Upper lobe of right lung (tissue), 1 donor: ENCODE measurements at regions not wholly inside any gene's neighbourhood (a gene's known extent, or its start where the extent isn't known, plus 50 kb on each side); places are given as distances from the start of the nearest gene placed in this dataset.

Experiments
- ATAC-seq: fragments of 200-7000 bp; cut with Tn5 transposase; one replicate; pipeline ENCODE4 v1.9.1; 2020; ENCODE audit warnings: mild to moderate bottlenecking, moderate library complexity
- DNase-seq: peaks from one replicate; pipeline ENCODE4 v3.0.0-alpha.2; 2020
- H3K27ac ChIP-seq: fragments of 200-600 bp; one replicate; pipeline ENCODE4 v1.8.0; 2022
- H3K27me3 ChIP-seq: fragments of 200-600 bp; one replicate; pipeline ENCODE4 v1.8.0; 2022; ENCODE audit warnings: mild to moderate bottlenecking
- H3K36me3 ChIP-seq: fragments of 200-600 bp; one replicate; pipeline ENCODE4 v1.8.0; 2022
- H3K4me1 ChIP-seq: fragments of 200-600 bp; one replicate; pipeline ENCODE4 v1.8.0; 2022
- H3K4me3 ChIP-seq: fragments of 200-600 bp; one replicate; pipeline ENCODE4 v1.8.0; 2022; ENCODE audit warnings: mild to moderate bottlenecking
- H3K9me3 ChIP-seq: fragments of 200-600 bp; one replicate; pipeline ENCODE4 v1.8.0; 2022
- CTCF ChIP-seq: fragments of 200-600 bp; IDR thresholded peaks from one replicate; pipeline ENCODE4 v1.8.0; 2022; ENCODE audit warnings: antibody characterized with exemption
- intact Hi-C: fragments of 100-400 bp; cut with DNase I; formaldehyde crosslinking; loops from one replicate; pipeline ENCODE4 v1.11.0; 2022
- donor health status: DM: no; HTN: yes; CAD: no; lungs with severe emphysema.

DNA sequence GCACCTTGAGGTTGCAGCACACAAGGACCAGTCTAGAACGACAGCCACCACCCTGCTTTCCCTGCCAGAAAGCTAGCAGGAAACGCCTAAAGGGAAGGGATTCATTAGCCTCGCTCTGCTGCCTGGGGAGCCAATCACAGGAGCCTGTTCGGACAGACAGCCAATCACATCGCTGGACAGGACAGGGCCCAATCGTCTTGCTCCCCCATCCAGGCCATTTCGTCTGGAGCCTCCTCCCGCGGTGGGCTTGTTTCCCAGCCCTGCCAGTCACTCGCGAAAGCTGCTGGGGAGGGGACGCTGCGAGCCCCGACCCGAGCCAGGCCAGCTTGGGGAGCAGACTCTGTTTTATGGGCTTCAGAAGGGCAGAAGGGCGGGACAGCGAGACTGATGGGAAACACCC is 79.8 kb upstream of the NCAM1 start:
- intact Hi-C loops: no loop called here
- Histone ChIP-seq H3K36me3 (no peaks in the 10 kb centered on the region), H3K27ac (no peak overlapping the region), H3K9me3 (no peaks in the 10 kb centered on the region), H3K4me1 (no peaks in the 10 kb centered on the region), H3K27me3 (no peaks in the 10 kb centered on the region), H3K4me3 (peak overlapping the region; percentile 16)
- peak; percentile 72 for DNase-seq
- no peak for TF ChIP-seq CTCF
- ATAC-seq: peak; percentile 82

GRCh38 chr11:112882494-112883381 is 78.5 kb upstream of the NCAM1 start:
- no peak for DNase-seq
- no peak overlapping the region for H3K4me3 ChIP-seq
- no peaks in the 10 kb centered on the region for H3K9me3 ChIP-seq
- ATAC-seq: no peak
- H3K4me1 ChIP-seq: no peaks in the 10 kb centered on the region
- H3K27me3 ChIP-seq: no peaks in the 10 kb centered on the region
- intact Hi-C loops: no loop called here
- TF ChIP-seq CTCF: no peak
- no peak overlapping the region for H3K27ac ChIP-seq
- no peaks in the 10 kb centered on the region for H3K36me3 ChIP-seq

DNA sequence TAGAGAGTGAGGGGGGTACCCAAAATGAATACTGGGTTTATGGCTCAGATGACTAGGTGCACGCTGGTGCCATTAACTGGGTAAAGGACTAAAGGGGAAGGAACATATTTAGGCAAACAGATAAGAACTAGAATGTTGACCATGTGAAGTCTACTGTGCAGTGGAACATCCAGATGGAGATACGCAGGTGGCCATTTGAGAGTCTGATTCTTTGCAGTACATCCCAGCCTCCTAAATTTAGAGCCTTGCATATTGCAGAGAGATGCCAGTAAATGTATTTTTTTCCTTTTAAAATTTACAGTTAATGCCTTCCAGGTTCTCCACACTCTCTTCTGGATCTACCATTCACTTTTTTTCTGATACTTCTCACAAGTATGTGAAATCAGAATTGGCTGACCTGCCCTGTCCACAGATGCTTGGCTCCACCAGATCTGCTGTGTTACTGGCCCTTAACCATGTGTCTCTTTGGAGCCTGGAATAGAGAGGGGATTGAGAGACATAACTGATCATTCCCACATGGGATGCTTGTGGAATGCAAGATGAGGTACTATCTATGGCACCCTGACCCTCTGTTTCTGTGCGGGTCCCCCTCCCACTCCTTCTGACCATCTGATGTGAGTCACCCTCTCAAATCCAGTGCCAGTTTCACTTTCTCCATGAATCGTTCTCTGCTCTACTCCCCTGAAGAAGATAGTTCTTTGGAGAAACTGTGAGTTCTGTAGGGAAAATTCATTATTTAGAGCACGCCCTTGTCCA is 77.0 kb upstream of the NCAM1 start:
- no peak overlapping the region for H3K27ac ChIP-seq
- TF ChIP-seq CTCF: no peak
- DNase-seq (no peak), ATAC-seq (no peak)
- H3K4me3 ChIP-seq: no peak overlapping the region
- H3K9me3 ChIP-seq: no peaks in the 10 kb centered on the region
- H3K36me3 ChIP-seq: no peaks in the 10 kb centered on the region
- no peaks in the 10 kb centered on the region for H3K27me3 ChIP-seq
- no peaks in the 10 kb centered on the region for H3K4me1 ChIP-seq
- intact Hi-C loops: no loop called here

DNA sequence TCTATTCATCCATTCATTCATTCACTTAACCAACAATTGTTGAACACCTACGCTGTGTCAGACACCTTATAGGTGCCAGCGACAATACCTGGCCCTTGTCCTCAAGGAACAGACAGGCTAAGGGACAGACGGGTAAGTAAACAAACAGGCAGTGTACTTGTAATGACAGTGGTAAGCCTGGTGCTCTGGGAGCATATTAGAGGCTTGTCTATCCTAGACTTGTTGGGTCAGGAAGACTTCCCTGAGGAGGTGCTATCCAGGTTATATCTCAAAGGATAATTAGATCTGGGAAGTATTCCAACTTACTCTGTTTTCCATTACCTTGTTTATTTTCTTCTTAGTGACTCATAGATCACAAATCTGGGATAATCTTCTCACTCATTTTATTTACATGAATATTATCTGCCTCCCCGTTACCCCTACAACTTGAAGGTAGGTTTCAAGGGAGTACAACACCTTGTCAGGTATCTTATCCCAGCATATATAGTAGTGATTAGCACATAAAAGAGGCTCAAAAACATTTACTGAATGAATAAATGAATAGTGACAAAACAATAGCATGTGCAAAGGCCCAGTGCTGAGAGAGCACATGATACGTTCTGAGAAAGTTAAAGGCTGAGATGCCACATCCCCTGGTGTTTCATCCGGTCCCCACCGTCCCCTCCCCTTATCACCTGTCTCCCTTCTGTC is 75.3 kb upstream of the NCAM1 start:
- no peaks in the 10 kb centered on the region for H3K27me3 ChIP-seq
- ATAC-seq (no peak), DNase-seq (no peak)
- H3K27ac ChIP-seq: no peak overlapping the region
- no peaks in the 10 kb centered on the region for H3K9me3 ChIP-seq
- H3K4me3 ChIP-seq: no peak overlapping the region
- no peaks in the 10 kb centered on the region for H3K4me1 ChIP-seq
- no peaks in the 10 kb centered on the region for H3K36me3 ChIP-seq
- intact Hi-C loops: no loop called here
- TF ChIP-seq CTCF: no peak

DNA sequence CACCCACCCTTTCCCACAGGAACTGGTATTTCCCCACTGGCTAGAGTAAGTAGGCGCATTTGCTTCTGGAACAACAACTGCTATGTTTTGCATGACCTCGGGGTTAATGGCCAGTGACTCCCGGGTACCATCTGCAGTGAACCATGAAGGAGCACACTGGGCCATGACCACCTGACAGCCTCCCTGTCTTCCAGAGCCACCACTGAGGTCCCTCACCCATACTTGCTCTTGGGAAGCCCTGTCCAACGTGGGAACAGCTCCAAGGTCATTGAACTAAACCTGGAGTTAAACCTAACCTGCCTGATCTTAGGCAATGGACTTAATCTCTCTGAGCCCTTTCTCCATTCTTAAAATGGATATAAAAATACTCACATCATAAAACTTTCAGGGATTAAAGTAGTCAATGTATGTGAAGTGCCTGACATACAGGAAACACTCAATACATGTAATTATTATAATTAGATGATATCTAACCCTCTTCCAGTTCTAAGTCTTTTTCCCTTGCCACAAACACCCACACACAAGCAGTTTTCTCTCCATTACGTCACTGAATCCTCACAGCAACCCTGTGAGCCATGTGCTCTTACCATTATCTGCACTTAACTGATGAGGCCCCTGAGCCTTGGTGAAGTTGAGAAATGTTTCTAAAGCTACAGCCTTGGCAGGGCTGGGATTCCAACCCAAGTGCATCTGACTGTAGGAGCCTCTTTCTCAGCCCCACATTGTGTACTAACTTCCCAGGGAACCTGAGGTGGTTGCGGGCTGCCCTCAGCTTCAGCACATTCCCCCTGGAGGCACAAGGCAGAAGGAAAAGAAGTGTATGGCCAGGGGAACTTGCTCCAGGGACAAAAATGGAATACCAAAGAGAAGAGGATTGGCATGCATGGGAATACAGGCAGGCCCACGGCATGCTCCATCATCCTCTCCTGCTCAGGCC is 74.5 kb upstream of the NCAM1 start:
- H3K27ac ChIP-seq: no peak overlapping the region
- H3K4me3 ChIP-seq: no peak overlapping the region
- no peaks in the 10 kb centered on the region for H3K36me3 ChIP-seq
- no peaks in the 10 kb centered on the region for H3K4me1 ChIP-seq
- DNase-seq (no peak), ATAC-seq (no peak)
- TF ChIP-seq CTCF: no peak
- no peaks in the 10 kb centered on the region for H3K9me3 ChIP-seq
- intact Hi-C loops: no loop called here
- H3K27me3 ChIP-seq: no peaks in the 10 kb centered on the region
